ENCODE measurements at regions not wholly inside any gene's neighbourhood (a gene's known extent, or its start where the extent isn't known, plus 50 kb on each side); places are given as distances from the start of the nearest gene placed in this dataset.

DNA sequence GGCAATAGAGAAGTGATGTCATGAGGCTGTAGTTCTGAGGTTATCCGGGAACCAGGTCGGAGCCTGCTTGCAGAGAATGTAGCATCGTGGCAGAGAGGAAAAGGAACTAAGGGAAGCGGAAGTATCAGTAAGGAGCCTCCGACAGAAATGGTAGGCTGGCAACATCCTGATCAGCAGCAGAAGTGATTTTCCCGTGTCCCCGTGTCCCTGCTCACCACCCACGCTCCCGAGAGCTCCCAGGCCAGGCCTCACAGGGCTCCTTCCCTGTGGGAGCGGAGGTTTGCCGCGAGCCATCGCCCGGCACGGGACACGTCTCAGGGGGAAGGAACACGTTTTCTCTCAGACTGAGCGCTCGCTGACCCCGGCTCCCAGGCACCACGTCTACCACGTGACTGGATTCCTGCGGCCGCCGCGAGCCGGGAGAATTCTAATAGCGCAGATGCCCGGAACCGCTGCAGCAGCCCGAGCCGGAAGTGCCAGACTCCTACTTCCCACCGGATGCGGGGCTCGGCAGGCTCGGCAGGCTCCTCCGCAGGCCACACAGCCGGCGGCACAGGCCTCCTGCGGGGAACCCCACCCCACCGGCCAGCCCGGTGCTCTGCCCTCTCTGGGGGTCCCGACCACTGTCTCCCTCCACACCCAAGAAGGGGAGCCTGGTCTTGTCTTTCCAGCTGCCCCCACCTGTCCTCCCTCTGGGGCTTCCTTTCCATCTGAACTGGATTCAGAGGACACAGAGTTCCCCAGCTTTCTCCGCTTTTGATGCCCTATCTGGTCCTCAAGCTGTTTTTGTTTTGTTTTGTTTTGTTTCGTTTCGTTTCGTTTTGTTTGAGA is 99.3 kb downstream of the BDH1 start:
- TF ChIP-seq, protein P1, sequence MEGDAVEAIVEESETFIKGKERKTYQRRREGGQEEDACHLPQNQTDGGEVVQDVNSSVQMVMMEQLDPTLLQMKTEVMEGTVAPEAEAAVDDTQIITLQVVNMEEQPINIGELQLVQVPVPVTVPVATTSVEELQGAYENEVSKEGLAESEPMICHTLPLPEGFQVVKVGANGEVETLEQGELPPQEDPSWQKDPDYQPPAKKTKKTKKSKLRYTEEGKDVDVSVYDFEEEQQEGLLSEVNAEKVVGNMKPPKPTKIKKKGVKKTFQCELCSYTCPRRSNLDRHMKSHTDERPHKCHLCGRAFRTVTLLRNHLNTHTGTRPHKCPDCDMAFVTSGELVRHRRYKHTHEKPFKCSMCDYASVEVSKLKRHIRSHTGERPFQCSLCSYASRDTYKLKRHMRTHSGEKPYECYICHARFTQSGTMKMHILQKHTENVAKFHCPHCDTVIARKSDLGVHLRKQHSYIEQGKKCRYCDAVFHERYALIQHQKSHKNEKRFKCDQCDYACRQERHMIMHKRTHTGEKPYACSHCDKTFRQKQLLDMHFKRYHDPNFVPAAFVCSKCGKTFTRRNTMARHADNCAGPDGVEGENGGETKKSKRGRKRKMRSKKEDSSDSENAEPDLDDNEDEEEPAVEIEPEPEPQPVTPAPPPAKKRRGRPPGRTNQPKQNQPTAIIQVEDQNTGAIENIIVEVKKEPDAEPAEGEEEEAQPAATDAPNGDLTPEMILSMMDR (IDR thresholded peaks at IDR 0.05; ENCODE audit: low read depth, low read length), result no peak
- TF ChIP-seq EZH2phosphoT487 (IDR thresholded peaks at IDR 0.05; ENCODE audit: low read depth), result no peak
